ENCODE measurements at regions not wholly inside any gene's neighbourhood (a gene's known extent, or its start where the extent isn't known, plus 50 kb on each side); places are given as distances from the start of the nearest gene placed in this dataset.

DNA sequence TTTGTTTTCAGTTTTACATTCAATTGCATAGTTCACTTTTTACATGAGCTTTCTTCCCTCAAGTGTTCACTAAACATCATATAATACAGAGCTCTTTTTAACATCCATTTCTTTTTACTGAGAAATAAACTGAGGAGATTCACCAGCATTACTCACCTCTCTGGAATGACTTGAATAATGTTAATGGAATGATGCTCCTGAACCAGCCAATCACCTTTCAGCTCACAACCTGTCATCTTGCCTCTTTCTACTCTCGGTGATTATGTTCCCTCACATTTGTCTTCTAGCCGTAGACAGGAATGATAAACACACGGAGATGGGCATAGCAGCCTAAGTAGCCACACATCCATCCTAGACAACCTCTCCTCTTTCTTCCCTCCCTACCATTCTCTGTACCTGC lies 301.7 kb downstream of the PAX3 start:
- TF ChIP-seq, protein P1, sequence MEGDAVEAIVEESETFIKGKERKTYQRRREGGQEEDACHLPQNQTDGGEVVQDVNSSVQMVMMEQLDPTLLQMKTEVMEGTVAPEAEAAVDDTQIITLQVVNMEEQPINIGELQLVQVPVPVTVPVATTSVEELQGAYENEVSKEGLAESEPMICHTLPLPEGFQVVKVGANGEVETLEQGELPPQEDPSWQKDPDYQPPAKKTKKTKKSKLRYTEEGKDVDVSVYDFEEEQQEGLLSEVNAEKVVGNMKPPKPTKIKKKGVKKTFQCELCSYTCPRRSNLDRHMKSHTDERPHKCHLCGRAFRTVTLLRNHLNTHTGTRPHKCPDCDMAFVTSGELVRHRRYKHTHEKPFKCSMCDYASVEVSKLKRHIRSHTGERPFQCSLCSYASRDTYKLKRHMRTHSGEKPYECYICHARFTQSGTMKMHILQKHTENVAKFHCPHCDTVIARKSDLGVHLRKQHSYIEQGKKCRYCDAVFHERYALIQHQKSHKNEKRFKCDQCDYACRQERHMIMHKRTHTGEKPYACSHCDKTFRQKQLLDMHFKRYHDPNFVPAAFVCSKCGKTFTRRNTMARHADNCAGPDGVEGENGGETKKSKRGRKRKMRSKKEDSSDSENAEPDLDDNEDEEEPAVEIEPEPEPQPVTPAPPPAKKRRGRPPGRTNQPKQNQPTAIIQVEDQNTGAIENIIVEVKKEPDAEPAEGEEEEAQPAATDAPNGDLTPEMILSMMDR (IDR thresholded peaks at IDR 0.05), result no peak
- TF ChIP-seq POLR2A (IDR thresholded peaks at IDR 0.05), result no peak
